BLaER1 (cell line): ENCODE measurements at regions not wholly inside any gene's neighbourhood (a gene's known extent, or its start where the extent isn't known, plus 50 kb on each side); places are given as distances from the start of the nearest gene placed in this dataset.
A peak's percentile ranks its signal among the peaks of the same experiment; 100 is the strongest.

Experiments
- H3K27ac ChIP-seq: shearing (Covaris generic); formaldehyde crosslinking; 2 replicates; pipeline ENCODE4 v1.8.1; 2022
- H3K27me3 ChIP-seq: shearing (Covaris generic); formaldehyde crosslinking; 2 replicates; pipeline ENCODE4 v1.8.1; 2022
- H3K36me3 ChIP-seq: shearing (Covaris generic); formaldehyde crosslinking; 2 replicates; pipeline ENCODE4 v1.8.1; 2022
- H3K4me1 ChIP-seq: shearing (Covaris generic); formaldehyde crosslinking; 2 replicates; pipeline ENCODE4 v1.8.1; 2022
- H3K4me2 ChIP-seq: shearing (Covaris generic); formaldehyde crosslinking; 2 replicates; pipeline ENCODE4 v1.8.1; 2022
- H3K4me3 ChIP-seq: shearing (Covaris generic); formaldehyde crosslinking; 2 replicates; pipeline ENCODE4 v1.8.1; 2022
- H3K9ac ChIP-seq: shearing (Covaris generic); formaldehyde crosslinking; 2 replicates; pipeline ENCODE4 v1.8.1; 2022
- H3K9me3 ChIP-seq: shearing (Covaris generic); formaldehyde crosslinking; 2 replicates; pipeline ENCODE4 v1.8.1; 2022
- H4K20me1 ChIP-seq: shearing (Covaris generic); formaldehyde crosslinking; 2 replicates; pipeline ENCODE4 v1.8.1; 2022
- Cebpa-rat ChIP-seq: shearing (Covaris generic); IDR thresholded peaks from 2 replicates; pipeline ENCODE4 v1.8.1; 2022

GRCh38 chr6:15872241-15873103 is 209.6 kb upstream of the DTNBP1 start:
- Histone ChIP-seq H3K36me3 (no peaks in the 10 kb centered on the region), H3K4me3 (no peak overlapping the region), H3K9ac (no peak overlapping the region), H3K27me3 (no peaks in the 10 kb centered on the region), H3K9me3 (peaks cover 9% of the 10 kb centered on the region; the same call in 1 of the 2 replicates), H3K4me1 (peaks cover 69% of the 10 kb centered on the region), H3K27ac (no peak overlapping the region), H4K20me1 (no peaks in the 10 kb centered on the region), H3K4me2 (peak overlapping the region; percentile 21)
- TF ChIP-seq Cebpa-rat, result no peak

- Histone ChIP-seq H4K20me1 (no peaks in the 10 kb centered on the region), H3K4me1 (peaks cover 57% of the 10 kb centered on the region)
Measured at GRCh38 chr6:15871276-15871675, 208.4 kb upstream of the DTNBP1 start.

GRCh38 chr6:15870333-15871043 is 207.7 kb upstream of the DTNBP1 start:
- no peaks in the 10 kb centered on the region for H3K27me3 ChIP-seq
- no peak overlapping the region for H3K4me3 ChIP-seq
- no peak overlapping the region for H3K4me2 ChIP-seq
- H3K27ac ChIP-seq, result no peak overlapping the region
- peaks cover 6% of the 10 kb centered on the region; the same call in 1 of the 2 replicates for H3K9me3 ChIP-seq
- no peak overlapping the region for H3K9ac ChIP-seq
- no peak; the same call in 1 of the 2 replicates for TF ChIP-seq Cebpa-rat
- H4K20me1 ChIP-seq, result no peaks in the 10 kb centered on the region
- H3K36me3 ChIP-seq, result no peaks in the 10 kb centered on the region
- peaks cover 54% of the 10 kb centered on the region for H3K4me1 ChIP-seq

More at GRCh38 chr6:15871276-15871675, 208.4 kb upstream of the DTNBP1 start:
- Histone ChIP-seq H3K36me3 (no peaks in the 10 kb centered on the region), H3K4me2 (no peak overlapping the region), H3K27me3 (no peaks in the 10 kb centered on the region), H3K4me3 (no peak overlapping the region), H3K27ac (no peak overlapping the region), H3K9ac (no peak overlapping the region), H3K9me3 (peaks cover 9% of the 10 kb centered on the region; the same call in 1 of the 2 replicates)
- no peak for TF ChIP-seq Cebpa-rat

GRCh38 chr6:15864708-15865062 is 201.9 kb upstream of the DTNBP1 start:
- H3K9me3 ChIP-seq, result no peaks in the 10 kb centered on the region
- no peak overlapping the region for H3K9ac ChIP-seq
- H3K27me3 ChIP-seq, result no peaks in the 10 kb centered on the region
- no peak overlapping the region for H3K27ac ChIP-seq
- no peaks in the 10 kb centered on the region for H4K20me1 ChIP-seq
- TF ChIP-seq Cebpa-rat, result no peak
- no peaks in the 10 kb centered on the region for H3K36me3 ChIP-seq
- peaks cover 18% of the 10 kb centered on the region for H3K4me1 ChIP-seq
- no peak overlapping the region for H3K4me3 ChIP-seq
- H3K4me2 ChIP-seq, result no peak overlapping the region

- no peak overlapping the region for H3K4me3 ChIP-seq
- H3K4me2 ChIP-seq, result no peak overlapping the region
- H3K27me3 ChIP-seq, result no peaks in the 10 kb centered on the region
- H4K20me1 ChIP-seq, result no peaks in the 10 kb centered on the region
- peaks cover 16% of the 10 kb centered on the region for H3K4me1 ChIP-seq
- no peak overlapping the region for H3K9ac ChIP-seq
- TF ChIP-seq Cebpa-rat, result no peak
- H3K9me3 ChIP-seq, result no peaks in the 10 kb centered on the region
- H3K36me3 ChIP-seq, result no peaks in the 10 kb centered on the region
- no peak overlapping the region for H3K27ac ChIP-seq
Measured at GRCh38 chr6:15864038-15864707, 201.3 kb upstream of the DTNBP1 start.

DNA sequence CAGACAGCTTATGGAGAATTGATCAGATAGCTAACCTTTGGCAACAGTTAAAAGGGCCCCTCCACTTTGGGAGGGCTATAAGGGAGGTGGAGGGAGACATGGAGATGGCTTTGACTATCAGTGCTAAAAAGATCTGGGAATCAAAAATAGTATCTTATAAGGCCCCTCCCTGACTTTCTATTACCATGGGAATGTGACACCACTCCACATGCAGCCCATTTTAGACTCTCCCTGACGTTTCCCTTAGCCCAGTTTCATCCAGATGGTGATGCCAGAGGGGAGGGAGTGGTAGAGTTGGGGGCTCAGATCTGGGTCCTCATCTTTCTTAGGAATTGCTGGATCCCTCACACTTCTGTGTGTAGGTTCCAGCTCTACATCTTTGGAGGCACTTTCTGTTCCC is 200.0 kb upstream of the DTNBP1 start:
- no peak for TF ChIP-seq Cebpa-rat
- Histone ChIP-seq H3K9ac (no peak overlapping the region), H3K36me3 (no peaks in the 10 kb centered on the region), H3K27ac (no peak overlapping the region), H3K4me3 (no peak overlapping the region), H3K9me3 (no peaks in the 10 kb centered on the region), H4K20me1 (no peaks in the 10 kb centered on the region), H3K4me2 (no peak overlapping the region), H3K27me3 (no peaks in the 10 kb centered on the region), H3K4me1 (peaks cover 2% of the 10 kb centered on the region)

GRCh38 chr6:15861486-15861885 is 198.7 kb upstream of the DTNBP1 start:
- Histone ChIP-seq H3K27me3 (no peaks in the 10 kb centered on the region), H3K4me3 (no peak overlapping the region), H3K9me3 (no peaks in the 10 kb centered on the region), H3K36me3 (no peaks in the 10 kb centered on the region), H3K4me1 (no peaks in the 10 kb centered on the region), H3K27ac (no peak overlapping the region), H3K9ac (no peak overlapping the region), H4K20me1 (no peaks in the 10 kb centered on the region), H3K4me2 (no peak overlapping the region)
- no peak for TF ChIP-seq Cebpa-rat

DNA sequence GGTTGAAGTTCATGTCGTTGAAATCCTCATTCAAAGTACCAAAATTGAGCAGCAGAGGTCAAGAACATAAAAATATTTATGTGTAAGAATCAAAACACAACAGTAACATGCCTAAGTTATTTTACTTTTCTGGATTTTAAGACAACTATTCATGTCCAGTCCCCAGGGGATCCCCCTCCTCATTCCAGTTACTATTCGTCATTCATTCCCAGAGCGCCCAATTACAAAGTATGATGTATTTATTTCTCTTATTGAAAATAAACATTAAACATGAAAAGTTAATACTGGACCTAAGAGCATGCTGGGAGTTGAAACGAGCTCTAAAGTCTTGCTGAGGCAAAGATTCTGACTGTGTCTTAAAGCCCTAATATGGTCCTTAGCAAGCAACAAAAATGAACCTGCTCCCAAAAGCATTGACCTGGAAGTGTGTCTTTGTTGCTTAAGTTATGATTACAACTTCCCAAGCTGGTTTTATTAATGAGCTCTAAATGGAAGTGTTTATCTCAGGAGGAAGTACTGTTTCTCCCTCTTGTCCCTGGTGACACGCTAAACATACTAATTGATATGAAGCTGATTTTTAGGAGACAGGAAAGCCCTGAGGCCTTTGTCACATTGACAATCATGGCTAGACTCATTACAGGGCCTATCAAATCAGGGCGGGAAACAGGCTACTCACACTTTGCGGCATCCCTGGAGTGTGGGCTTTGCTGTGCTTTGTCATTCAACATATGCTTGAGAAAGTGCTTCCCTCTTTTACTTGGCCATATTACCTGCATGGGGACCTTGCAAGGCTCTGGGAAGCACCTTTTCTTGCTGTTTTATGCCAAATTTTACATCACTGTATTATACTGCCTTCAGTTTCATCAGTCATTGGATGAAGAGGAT is 192.2 kb upstream of the DTNBP1 start:
- no peaks in the 10 kb centered on the region for H4K20me1 ChIP-seq
- TF ChIP-seq Cebpa-rat, result no peak

GRCh38 chr6:15854378-15854777 is 191.6 kb upstream of the DTNBP1 start:
- no peak for TF ChIP-seq Cebpa-rat
- H3K9ac ChIP-seq, result no peak overlapping the region
- no peak overlapping the region for H3K4me2 ChIP-seq
- H3K4me1 ChIP-seq, result no peaks in the 10 kb centered on the region
- H3K27me3 ChIP-seq, result no peaks in the 10 kb centered on the region
- no peaks in the 10 kb centered on the region for H3K9me3 ChIP-seq
- H4K20me1 ChIP-seq, result no peaks in the 10 kb centered on the region
- no peak overlapping the region for H3K4me3 ChIP-seq
- no peaks in the 10 kb centered on the region for H3K36me3 ChIP-seq
- H3K27ac ChIP-seq, result no peak overlapping the region

More for the DNA sequence above, 192.2 kb upstream of the DTNBP1 start:
- Histone ChIP-seq H3K27ac (no peak overlapping the region), H3K4me1 (no peaks in the 10 kb centered on the region), H3K9ac (no peak overlapping the region), H3K36me3 (no peaks in the 10 kb centered on the region), H3K9me3 (no peaks in the 10 kb centered on the region), H3K4me2 (no peak overlapping the region), H3K27me3 (no peaks in the 10 kb centered on the region), H3K4me3 (no peak overlapping the region)
